GM18870 (cell line): ENCODE measurements at regions not wholly inside any gene's neighbourhood (a gene's known extent, or its start where the extent isn't known, plus 50 kb on each side); places are given as distances from the start of the nearest gene placed in this dataset.

Experiments
- ATAC-seq: cut with Tn5 transposase; IDR thresholded peaks from one replicate; pipeline ENCODE4 v1.9.1; 2021; ENCODE audit warnings: moderate library complexity; ENCODE audit not compliant: unreplicated experiment

DNA sequence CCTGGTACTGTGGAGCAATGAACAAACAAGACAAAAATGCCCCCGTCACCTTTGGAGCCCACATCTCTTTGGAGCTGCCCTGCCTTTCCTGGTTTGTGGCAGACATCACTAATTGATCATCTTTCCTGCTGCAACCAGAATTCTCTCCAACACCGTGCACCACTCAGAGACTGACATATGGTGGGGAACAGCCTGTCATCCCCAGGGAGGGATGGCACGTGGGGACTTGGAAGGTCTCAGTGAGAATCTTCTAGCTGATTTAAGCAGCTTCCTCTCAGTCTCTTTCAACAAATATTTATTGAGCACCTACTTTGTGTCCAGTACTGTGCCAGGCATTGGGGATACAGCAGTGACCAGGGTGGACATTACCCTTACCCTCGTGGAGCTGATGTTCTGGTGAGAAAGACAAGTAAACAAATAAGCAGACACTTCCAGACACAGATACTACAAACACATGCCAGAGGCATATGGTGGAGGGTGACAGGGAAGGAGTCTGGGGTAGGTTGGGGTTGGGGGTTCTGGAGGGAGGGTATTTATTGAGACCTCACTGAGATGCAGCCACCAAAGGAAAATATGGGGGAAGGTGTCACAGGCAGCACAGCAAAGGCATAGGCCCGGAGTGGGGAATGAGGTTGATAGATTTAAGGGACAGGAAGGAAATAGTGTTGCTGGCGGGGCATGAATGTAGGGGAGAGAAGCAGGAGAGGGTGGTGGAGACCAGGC, 82.3 kb downstream of the CEBPB start:
- no peak for ATAC-seq

DNA sequence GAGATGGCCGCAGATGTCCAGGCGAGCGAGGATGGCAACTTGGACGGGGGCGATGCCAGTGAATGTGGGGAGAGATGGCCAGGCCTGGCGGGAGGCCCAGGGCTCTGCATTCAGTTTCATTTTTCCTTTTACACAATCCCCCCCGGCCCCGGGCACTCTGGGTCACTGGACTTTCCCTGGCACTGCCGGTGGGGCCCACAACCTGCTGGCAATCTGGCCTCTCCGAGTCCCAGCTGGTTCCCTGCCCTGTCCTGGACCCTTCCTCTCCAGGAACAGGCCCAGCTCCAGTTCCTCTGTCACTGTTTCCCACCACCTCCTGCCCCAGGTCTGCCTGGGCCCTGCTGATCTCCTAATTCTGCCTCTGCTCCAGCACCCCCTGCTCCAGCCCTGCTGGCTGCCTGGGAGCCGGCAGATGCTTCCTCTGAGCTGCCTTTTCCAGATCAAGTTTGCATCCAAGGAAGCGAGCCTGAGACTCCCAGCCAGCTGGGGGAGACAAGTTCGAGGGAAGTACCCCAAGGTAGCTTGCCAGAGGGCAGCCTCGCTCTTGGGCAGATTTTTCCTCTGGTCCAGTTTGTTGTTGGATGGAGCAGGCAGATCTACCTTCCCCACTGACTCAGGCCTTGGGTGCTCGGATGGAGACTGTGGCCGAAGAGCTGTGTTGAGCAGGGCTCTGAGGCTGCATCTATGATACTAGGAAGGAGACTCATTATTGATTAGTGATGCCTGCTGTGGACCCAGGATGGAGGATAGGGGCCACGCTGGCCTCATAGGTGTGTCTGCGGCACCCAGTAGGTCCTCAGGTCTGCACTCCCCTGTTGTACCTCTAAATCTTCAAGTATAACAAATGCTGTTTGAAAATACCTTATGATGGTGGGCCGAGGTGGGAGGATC, 83.2 kb downstream of the CEBPB start:
- ATAC-seq = no peak

DNA sequence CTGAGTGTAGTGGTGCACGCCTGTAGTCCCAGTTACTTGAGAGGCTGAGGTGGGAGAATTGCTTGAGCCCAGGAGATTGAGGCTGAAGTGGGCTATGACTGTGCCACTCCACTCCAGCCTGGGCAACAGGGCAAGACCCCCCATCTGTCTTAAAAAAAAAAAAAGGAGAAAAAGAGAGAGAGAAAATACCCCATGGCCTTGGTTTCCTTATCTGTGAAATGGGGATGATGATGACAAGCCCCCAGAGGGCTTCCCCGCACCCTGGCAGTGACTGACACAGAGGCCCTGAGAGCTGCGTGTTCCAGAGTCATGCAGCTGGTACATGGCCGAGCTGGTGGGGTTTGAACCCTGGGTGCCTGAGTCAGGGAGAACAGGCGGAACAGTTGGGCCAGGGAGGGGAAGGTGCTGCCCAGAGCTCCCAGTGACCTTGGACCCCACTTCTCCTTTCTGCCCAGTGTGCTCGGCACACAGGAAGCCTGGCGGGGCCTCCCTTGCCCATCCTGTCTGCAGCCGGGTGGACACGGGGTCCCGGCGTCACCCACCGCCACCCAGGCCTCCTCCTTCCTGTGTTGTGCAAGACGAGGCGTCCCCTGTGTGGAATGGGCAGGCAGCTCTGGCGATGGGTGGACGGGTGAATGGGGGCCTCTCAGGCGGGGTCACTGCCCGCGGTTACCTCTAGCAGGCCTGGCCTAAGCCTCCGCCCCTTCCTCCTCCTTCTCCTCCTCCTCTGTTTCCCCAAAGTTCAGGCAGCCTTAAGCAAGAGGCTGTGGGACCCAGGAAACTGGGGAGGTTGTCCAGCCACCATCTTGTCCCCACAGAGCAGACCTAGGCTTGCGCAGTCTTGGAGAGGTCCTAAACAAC, 84.2 kb downstream of the CEBPB start:
- ATAC-seq = no peak

DNA sequence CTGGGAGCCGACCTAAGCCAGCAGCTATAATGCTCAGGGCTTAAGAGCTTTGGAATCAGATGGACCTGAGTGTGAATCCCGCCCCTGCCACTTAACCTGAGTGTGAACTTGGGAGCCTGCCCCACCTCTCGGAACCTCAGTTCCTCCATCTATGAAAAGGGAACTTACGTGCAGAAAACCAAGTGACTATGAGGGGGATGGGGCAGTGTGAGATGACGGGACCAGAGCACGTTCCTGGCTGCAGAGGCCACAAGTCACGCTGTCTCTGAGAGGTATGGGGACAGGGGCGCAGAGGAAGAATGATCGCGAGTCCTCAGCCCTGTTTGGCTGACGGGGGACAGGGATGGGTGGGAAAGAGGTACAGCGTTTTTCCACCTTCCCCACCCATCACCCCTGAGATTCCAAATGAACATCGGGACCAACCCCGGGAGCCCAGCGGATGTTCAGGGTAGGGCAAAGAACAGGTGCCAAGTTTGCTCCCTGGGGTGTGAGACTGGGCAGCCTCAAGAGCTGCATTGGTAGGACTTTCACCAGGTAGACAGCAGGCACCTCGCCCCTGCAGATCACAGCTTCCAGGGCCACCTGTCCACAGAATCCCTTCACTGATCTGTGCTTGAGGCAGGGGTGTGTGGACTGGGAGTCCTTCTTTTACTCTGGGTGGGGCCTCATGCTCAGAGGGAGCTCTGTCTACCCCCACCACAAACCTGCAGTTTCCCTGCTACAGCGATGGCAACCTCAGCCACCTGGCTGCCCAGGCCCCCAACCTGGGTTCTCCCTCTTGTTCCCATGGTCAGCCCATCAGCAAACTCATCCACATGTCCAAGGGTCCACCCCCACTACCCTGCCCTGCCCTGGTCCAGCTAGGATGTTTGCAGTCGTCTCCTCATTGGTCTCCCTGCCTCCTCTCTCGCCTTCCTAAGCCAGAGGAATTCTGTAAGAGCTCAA, 85.8 kb downstream of the CEBPB start:
- ATAC-seq = no peak

DNA sequence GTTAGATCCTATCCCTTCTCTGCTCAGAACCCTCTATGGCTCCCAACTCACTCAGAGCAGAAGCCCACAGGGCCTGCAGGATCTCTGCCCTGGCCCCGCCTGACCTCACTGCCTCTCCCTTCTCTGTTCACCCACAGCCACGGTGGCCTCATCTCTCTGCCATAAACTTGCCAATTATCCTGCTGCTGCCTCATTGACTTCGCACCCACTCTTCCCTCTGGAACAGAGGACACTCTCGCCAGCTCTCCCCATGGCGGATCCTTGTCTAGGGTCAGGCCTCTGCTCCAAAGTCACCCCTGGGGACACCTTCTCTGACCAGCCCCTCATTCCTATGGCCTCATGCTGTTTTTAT, 86.4 kb downstream of the CEBPB start:
- ATAC-seq = no peak

DNA sequence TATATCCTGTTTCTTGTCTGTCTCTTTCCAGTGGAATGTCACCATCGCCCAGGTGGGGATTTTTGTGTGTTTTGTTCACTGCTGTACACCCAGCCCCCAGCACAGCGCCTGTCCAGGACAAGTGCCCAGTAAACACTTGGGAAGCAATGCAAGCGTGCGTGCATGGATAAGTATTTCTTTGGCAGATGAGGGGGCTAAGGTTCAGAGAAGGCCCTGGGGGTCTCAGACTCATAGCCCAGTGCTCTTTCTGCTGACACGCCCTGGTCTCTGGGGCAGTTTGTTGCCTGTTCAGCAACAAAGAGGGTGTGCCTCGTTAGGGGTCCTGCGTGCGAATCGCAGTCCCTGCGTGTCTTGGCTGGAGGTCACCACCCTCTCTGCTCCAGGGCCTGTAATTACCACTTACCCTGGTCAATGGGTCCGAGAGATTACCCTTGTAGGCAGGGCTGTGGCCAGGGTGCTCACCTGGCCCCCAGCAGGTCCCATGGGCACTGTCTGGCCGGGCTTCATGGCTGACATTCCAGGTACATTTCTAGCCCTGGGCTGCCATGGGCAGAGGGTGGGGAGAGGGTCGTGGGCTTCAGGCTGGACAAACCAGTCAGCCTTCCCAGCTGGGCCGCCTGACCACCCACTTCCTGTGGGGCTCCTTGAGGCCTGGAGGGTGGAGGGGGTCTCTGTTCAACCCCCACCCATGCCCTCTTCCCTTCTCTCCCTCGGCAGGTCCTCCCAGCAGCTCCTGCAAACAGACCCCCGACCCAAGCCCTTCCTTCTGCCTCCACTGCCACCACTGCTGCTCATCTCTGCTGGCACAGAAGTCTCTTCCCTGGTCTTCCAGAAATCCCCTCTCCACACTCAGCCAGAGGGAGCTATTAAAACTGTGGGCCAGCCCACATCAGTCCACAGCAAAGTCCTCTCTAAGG, 87.1 kb downstream of the CEBPB start:
- ATAC-seq = no peak

DNA sequence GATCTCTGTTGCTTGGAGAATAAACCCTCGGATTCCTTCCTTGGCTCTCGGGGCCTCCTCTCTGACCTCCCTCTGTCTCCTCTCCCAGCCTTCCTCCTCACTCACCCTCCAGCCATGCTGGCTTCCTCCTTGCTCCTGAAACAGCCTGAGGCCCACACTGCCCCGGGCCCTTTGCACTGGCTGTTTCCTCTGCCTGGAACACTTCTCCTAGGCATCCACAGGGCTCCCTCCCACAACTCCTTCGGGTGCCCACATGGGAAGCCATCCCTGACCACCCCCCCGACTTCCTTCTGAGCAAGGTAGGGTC, 87.7 kb downstream of the CEBPB start:
- no peak for ATAC-seq

DNA sequence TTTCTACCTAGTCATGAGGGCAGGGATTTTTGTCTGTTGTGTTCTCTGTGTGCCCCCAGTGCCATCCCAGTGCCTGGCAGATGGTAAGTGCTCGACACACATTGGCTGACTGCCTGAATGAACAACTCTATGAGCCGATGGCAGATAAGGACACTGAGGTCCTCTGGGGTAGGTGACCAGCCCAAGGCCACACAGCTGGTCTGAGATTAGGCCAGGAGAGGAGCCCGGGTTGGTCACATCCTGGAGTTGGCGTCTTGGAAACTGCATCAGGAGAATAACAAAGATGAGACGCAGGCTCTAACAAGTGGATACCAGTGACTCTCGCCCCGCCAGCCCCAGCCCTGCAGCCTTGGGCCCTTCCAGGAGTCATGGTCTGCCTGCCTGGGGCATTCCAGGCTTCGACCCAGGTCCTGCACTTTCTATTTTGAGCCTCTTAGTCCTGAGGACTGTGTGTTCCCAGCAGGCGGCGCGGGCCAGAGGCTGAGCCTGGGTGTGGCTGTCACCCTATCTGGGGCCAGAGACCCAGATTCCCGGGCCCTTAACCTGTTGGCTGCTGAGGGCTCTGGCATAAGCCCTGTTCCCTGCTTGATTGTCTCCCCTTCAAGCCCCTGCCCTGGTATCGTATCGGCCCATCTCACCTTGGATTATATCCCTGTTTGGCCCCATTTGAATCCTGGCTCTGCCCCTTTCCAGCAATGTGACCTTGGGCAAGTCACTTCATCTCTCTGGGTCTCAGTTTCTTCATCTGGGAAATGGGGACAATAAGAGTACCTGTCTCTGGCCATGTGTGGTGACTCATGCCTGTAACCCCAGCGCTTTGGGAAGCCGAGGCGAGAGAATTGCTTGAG, 88.3 kb downstream of the CEBPB start:
- no peak for ATAC-seq

DNA sequence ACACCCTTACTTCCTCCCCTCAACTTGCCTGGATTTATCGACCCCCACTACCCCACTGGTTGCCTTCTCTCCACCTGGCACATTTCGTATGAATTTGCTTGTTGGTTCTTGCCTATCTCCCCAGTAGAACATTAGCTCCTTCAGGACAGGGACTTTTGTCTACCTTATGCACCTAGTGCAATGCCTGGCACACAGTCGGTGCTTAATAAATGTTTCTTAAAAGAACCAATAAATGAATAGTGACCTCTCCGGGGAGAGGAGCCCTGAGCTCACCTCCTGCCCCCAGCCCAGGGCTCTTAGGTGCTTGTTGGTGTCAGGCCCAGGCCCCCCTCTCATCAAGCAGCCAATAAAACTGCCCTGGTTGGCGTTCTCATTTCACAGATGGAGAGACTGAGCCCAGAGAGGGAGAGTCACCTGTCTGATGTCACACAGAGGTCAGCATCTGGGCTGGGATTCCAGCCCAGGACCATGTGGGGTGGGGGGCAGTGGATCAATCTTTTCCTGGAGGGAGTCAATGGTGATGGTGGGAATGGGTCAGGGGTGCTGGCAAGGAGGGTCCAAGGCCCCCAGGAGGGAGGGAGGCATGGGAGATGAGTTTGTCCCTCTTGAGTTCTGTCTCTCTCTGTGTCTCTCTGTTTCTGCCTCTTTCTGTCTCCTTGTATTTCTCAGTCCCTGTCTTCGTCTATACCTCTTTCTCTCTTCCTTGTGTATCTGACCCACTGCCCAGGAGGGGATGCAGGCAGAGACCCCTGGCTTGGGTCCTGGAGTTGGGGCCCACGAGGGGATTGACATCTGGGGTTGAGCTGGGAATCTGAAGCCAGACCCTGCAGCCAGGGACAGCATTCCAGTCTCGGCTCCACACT, 89.6 kb downstream of the CEBPB start:
- ATAC-seq = no peak

DNA sequence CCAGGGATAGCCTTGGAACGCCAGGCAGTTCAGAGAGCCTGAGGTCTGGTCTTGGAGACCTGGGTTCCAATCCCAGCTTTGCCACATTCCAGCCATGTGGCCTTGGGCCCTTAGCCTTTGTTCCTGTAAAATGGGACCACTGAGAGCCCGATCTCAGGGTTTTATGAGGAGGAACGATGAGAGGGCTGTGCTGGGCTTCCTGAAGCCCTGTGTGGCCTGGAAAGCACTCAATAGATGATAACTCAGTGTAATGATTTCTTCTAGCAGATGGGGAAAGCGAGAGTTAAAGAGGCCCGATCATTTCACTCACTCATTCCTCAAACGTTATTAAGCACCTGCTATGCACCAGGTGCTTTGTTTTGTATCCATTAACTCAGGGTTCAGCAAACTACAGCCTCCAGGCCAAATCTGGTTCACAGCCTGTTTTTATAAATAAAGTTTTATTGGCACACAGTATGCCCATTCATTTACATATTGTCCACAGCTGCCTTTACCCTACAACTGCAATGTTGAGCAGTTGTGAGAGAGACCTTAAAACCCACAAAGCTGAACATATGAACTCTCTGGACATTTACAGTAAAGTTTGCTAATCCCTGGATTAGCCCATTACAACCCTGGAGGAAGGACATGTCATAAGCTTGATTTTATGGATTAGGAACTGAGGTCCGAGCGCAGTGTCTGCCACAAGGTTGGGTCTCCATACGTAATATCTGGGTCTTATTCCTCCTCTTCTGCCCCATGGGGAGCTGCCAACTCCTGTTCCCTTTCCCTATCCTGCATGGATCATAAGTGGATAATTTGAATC, 90.4 kb downstream of the CEBPB start:
- no peak for ATAC-seq

DNA sequence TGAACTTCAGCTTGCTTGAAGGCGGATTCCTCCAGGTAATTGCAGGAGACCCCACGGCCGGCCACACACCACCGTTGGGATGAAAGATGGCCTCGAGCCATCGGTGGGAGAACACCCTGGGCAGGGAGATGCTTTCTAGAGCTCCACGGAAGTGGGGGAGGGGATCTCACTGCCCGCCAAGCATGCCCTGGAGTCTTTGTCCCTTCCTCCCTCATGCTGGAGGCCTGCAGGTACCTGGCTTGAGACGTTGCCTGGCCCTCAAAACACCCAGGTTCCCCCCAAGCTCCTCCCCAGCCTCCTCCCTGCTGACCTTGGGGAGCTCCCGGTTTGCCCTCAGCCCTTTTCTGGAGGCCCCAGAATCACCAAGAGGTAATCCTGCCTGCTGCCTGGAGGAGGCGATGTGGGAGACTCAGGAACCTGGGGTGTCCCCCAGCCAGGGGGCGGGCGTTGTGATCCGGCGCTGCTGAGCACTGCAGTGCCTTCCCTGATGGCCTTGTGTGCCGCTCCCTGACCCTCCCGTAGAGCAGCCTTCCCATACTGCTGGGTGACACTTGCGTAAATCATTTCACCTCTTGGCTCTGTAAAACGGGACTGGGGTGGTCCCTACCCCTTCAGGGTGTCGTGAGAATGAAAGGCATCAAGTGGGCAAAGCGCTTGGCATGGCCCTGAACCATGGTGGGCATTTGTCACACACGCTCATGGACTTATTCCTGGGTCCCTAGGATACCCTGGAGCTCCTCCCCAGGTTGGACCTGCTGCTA, 91.4 kb downstream of the CEBPB start:
- ATAC-seq = no peak

DNA sequence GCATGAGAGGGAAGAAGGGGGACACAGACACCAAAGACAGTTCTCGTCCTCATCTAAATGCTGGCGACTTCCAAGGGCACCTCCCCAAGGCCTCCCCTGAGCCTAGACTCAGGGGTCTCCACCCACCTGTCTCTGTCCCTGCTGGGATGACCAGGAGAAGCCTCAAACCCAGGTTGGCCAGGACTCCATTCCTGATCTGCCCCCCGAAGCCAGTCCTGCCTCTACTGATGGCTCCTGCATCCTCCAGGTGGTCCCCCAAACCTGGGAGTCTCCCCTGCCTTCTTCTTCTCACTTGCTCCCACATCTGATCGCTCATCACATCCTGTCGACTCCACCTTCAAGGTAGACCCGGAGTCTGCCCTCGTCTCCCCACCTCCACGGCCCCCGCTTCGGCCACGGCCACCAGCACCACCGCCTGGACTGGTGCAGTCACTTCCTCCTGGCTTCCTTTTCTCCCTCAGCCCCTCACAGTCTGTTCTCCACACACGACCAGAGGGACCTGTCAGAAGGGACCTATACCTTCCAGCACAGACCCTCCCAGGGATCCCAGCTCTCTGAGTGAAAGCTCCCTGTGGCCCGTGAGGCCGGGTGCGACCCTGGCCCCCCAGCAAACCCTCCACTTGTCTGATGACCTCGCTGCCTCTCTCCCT, 92.1 kb downstream of the CEBPB start:
- ATAC-seq = no peak

DNA sequence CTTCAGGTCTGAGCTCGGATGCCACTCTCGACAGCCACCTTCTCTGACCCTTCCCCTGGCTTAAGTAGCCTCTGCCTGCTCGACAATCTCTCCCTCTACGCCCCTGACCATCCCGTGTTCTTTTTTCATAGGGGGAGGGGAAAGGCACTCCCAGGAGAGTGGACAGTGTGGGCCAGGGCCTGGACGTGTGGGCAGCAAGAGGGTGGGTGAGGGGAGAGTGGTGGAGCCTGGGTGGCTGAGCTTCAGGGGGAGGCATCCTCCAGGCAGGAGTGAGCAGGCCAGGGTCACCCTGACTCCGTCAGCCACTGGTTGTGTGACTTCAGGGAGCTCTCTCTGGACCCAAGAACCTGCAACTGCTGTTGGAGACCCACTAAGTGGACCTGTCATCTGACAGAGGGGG, 92.7 kb downstream of the CEBPB start:
- ATAC-seq = no peak

DNA sequence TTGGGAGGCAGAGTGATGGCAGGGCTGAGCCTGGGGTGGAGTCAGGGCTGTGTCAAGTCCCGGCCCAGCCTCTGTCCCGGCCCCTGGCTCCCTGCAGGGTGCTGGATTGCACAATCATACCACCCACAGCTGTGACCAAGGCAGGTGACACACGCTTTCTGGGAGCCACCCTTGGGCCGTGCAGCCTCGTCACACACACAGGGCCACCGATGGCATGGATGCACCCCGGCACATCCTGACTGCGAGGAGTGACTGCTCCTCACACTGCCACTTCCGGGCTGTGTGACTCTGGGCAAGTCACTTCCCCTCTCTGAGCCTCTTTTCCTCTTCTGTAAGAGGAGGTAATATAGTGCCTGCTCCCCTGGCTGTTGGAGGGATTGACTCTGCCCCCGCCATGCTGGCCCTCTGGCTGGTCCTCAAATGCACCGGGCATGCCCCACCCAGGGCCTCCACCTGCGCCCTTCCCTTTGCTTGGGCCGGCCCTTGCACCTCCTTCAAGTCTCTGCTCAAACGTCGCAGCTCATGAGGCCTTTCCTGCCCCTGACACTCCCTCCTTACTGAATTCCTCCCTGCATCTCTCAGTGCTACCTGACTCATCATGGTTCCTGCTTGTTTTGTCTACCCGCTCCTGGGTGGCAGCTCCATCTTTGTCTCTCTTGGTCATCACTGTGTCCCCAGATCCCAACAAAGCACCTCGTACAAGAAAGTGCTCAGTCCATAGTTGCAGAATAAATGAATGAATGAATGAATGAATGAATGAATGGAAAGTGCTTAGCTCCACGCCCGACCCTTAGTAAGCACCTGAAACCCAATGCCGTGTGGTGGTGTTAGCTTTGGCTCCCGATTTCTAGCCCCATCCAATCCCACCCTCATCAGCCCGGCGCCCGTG, 93.5 kb downstream of the CEBPB start:
- ATAC-seq = no peak
